ENCODE measurements at regions not wholly inside any gene's neighbourhood (a gene's known extent, or its start where the extent isn't known, plus 50 kb on each side); places are given as distances from the start of the nearest gene placed in this dataset.

GRCh38 chr2:172230889-172231401 is 128.2 kb upstream of the DLX2 start:
- peak; percentile 89 for DNase-seq (ENCODE audit: low spot score)

GRCh38 chr2:172231508-172231907 is 128.8 kb upstream of the DLX2 start:
- no peak for DNase-seq (ENCODE audit: low spot score)

DNA sequence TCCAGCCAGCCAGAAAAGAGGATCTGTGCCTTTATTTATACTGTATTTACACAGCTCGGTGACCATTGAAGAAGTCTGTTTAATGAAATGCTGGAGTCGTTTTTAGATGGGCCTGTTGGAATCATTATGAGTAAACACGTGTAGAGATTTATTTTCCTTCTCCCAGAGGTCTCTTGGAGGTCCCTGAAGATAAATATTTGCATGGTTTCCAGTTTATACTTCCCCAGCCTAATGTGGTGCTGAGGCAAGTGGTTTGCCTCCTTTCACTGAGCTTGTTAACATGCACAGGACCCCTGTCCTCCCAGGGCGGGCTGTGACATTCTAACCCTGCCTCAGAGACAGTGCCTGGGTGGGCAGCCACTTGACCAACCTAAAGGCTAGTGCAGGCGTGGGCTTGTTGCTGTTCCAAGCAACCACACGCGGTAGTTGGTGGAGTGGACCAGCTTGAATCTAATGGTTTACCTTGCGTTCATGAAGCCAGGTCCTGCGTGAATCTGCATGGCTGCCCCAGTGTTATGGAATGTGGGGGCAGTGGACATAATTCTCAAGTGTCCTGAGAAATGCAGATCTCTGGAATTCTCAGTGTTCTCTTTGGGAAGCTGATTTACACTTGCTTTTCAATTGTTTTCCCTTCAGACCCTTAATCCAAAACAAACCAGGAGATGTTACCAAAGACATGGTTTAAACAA is 130.2 kb upstream of the DLX2 start:
- no peak for DNase-seq (ENCODE audit: low spot score)

DNA sequence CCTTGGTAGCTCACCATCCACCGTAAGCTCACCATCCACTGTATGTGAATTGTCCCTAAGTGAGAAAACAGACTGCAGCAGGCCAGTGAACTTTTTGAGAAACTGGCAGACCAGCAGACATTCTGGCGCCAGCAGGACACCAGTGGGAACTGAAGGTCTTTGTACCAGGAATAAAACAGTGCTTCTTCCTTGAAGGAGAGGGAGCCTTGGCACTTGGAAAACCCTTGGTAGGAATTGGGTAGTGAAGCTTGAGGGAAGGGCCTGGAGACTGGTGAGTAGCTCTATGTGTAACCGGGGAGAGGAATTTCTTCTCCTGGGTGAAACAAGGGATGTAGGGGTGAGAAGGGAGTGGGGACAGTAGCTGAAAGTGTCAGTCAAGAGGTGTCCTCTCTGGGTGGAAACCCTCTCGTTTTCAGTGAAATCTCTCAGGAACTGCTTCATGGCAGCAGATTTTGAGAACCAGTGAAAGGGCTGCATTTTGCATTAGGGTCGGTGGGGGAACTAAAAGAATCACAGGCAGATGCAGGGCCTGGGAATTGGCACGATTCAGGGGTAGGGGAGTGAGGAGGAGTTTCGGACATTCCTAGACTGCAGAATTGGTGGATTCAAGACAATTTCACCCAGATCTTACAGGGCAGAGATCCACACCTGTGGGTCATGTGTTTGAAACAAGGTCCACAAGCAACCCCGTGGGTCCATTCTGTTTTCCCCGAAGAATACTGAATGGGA is 131.5 kb upstream of the DLX2 start:
- no peak for DNase-seq (ENCODE audit: low spot score)

DNA sequence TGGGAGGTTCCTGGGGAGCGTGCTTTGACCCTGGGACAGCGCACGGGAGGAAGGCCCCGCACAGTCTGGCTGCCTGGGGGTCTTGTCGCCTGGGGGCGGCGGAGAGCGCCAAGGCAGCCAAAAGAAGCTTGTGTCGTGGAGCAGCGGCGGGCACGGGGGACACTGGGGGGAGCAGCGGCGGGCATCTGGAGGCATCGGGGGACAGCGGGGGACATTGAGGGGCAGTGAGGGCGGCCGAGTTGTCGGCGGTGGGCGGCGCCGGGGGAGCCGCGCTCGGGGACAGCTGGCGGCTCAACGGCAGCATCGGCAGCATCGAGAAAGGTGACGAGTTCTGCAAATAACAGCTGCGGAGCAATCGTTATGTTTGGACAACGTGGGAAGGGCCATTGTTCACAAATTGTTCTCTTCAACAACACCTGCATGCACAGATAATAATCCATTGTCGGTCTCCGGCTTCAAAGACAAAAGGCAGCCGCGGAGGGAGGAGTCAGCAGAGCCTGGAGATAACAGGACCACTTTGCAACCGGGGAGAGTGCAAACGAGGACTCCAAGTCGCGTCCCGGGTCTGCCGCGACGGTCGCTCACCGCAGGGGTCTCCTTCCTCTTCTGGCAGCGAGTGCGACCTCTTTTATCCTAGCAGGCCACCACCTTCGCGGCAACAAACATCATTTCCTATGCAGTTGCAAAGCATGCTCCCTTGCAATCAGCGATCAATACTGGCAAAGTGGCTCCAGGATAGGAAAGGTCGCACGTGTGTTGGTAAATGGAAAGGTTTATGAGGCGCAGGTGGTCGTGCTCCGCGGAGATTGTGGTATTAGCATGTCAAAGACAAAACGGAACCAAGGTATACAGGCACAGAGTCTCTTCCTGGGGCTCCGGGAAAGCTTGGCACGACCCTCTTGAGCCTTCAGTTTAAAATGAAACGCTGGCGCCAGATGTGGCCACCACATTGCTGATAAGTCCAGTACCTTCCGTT is 132.3 kb upstream of the DLX2 start:
- DNase-seq (ENCODE audit: low spot score), result no peak

- DNase-seq (ENCODE audit: low spot score), result peak; percentile 55
These were observed 137.4 kb upstream of the DLX2 start for GRCh38 chr2:172239944-172240590.

GRCh38 chr2:172241222-172241621 is 138.5 kb upstream of the DLX2 start:
- DNase-seq (ENCODE audit: low spot score), result no peak

- no peak for DNase-seq (ENCODE audit: low spot score)
These were observed 139.8 kb upstream of the DLX2 start for GRCh38 chr2:172242471-172242870.

DNA sequence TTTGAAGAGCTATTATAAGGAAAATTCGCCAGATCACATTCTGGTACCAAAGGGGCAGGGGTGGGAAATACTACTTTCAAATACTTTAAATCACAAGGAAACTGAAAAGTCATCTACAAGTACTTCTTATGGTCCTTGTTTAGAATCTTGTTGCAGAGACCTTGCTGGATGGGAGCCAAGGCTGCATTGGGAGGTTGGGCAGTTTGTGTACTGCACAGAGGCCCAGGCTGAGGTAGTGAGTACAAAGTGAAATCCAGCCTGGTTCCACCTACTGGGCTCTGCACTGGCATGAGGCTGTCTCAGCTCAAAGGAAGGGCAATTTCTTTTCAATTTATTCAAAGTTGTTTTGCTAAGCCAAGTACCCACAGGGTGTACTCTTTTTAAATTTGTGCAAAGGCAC is 140.3 kb upstream of the DLX2 start:
- no peak for DNase-seq (ENCODE audit: low spot score)

GRCh38 chr2:172244419-172245130 is 141.9 kb upstream of the DLX2 start:
- DNase-seq (ENCODE audit: low spot score), result no peak

GRCh38 chr2:172246649-172247048 is 143.9 kb upstream of the DLX2 start:
- DNase-seq (ENCODE audit: low spot score), result peak; percentile 90

DNA sequence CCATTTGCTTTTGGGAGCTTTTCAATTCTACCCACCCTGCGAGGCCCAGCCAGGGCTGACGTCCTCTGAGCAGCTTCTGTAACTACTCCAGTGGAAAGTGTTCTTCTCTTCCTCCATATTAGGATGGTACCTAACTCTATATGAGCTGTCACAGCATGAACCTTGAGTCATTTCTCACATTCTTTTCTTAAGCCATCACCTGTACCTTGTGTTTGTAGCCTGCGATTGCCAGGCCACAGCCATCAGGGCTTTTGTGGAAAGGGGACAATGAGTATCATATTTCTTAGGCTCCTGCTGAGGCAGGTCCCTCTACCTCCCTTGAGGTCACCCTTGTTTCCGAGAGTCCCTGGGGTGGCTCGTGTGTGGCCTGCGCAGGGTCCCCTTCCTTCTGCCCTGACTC is 144.5 kb upstream of the DLX2 start:
- no peak for DNase-seq (ENCODE audit: low spot score)

- no peak for DNase-seq (ENCODE audit: low spot score)
These were observed 145.7 kb upstream of the DLX2 start for GRCh38 chr2:172248381-172248780.

DNA sequence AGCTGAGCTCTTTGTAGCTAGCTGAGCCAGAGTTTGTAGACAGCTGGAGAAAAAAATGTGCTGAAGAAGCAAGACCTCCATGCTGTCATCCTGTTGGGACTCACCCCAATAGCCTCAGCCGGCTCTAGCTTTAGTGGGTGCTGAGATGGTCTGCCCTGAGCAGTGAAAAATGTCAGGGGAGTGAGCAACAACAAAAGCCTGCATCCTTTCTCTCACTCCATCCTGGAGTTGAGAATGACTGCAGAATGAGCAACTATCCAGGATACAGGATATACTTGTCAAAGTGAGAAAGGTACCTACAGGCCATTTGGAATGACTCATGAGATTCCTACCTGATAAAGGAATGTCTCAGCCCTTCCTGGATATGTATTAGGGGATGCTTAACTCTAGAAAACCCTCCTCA is 146.1 kb upstream of the DLX2 start:
- DNase-seq (ENCODE audit: low spot score), result peak; percentile 92

DNA sequence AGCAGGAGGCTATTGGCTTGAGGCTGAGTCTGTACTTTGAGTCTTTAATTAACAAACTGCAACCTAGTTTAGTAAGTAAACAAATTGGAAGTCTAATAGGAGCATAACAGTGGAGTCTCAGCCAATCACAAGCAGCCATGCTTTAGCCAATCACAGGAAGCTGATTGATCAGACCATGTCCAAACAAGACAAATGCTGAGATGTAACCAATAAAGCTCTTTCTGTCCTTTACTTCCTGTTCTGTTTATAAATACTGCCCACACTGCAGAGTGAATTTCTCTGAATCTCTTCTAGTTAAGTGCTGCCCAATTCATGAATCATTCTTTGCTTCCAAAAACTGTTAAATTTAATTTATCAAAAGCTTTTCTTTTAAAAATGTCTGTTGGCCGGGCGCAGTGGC is 146.6 kb upstream of the DLX2 start:
- peak; percentile 67 for DNase-seq (ENCODE audit: low spot score)

DNA sequence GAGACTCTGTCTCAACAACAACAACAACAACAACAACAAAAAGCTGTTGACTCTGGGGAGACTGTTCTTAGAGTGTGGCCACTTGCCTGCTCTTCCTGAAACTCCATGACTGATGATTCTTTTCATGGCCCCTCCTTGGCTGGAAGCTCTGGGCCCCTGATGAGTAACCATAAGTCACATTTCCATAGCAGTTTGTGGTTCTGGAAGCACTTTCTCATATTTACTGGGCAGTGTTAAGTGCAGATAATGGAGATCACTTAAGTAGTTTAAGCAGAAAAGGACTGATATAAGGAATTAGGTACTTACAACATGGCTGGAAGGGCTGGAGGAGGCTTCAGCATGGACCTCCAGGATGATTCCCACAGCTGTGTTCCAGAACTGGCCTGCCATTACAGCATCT is 147.3 kb upstream of the DLX2 start:
- peak; percentile 88 for DNase-seq (ENCODE audit: low spot score)

- DNase-seq (ENCODE audit: low spot score), result peak; percentile 66
These were observed 148.5 kb upstream of the DLX2 start for GRCh38 chr2:172251231-172251630.

- DNase-seq (ENCODE audit: low spot score), result peak; percentile 19
These were observed 149.5 kb upstream of the DLX2 start for GRCh38 chr2:172252154-172252553.

- peak; percentile 99 for DNase-seq (ENCODE audit: low spot score)
These were observed 150.7 kb upstream of the DLX2 start for GRCh38 chr2:172253190-172254052.

DNA sequence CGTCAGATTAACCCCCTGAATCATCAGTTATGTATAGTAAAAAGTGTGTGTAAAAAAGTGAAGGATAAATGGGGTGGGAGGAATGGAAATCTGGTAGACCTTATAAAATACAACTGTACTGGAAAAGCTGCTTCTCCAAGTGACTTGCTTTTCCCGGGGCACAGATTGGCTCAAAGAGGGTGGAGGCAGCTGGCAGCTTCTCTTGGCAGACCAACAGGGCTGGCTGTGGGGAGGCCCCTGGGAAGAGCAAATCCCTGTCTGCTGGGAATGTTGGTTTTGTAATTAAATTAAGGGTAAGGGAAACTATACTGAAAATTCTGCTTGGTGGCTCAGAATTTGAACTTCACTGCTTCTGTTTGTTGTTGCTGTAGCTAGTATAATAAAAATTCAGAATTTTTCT is 154.2 kb upstream of the DLX2 start:
- DNase-seq (ENCODE audit: low spot score), result no peak
